ENCODE measurements at regions not wholly inside any gene's neighbourhood (a gene's known extent, or its start where the extent isn't known, plus 50 kb on each side); places are given as distances from the start of the nearest gene placed in this dataset.
"Not testable (repeated sequence)": the region's sequence is repeated elsewhere in the genome, so short reads cannot be mapped to it uniquely, and the experiment has no call there.

GRCh38 chr5:163569284-163569683 lies 63.9 kb downstream of the MAT2B start:
- DNase-seq (ENCODE audit: low spot score) = peak; percentile 27

- no peak for DNase-seq (ENCODE audit: low spot score)
Measured at GRCh38 chr5:163571744-163572143, 66.3 kb downstream of the MAT2B start.

GRCh38 chr5:163574472-163575440 lies 69.3 kb downstream of the MAT2B start:
- DNase-seq (ENCODE audit: low spot score) = no peak

GRCh38 chr5:163578652-163579051 lies 73.2 kb downstream of the MAT2B start:
- DNase-seq (ENCODE audit: low spot score) = no peak

- no peak for DNase-seq (ENCODE audit: low spot score)
Measured at GRCh38 chr5:163579729-163580128, 74.3 kb downstream of the MAT2B start.

- no peak for DNase-seq (ENCODE audit: low spot score)
Measured at GRCh38 chr5:163580516-163580915, 75.1 kb downstream of the MAT2B start.

GRCh38 chr5:163583491-163584153 lies 78.2 kb downstream of the MAT2B start:
- not testable (repeated sequence) for DNase-seq (ENCODE audit: low spot score)

GRCh38 chr5:163585206-163585605 lies 79.8 kb downstream of the MAT2B start:
- no peak for DNase-seq (ENCODE audit: low spot score)

GRCh38 chr5:163586531-163586956 lies 81.1 kb downstream of the MAT2B start:
- DNase-seq (ENCODE audit: low spot score) = no peak

GRCh38 chr5:163594951-163595350 lies 89.5 kb downstream of the MAT2B start:
- DNase-seq (ENCODE audit: low spot score) = no peak

- no peak for DNase-seq (ENCODE audit: low spot score)
Measured at GRCh38 chr5:163595932-163596607, 90.7 kb downstream of the MAT2B start.

- no peak for DNase-seq (ENCODE audit: low spot score)
Measured at GRCh38 chr5:163596608-163597315, 91.3 kb downstream of the MAT2B start.

- DNase-seq (ENCODE audit: low spot score) = no peak
Measured at GRCh38 chr5:163604013-163604412, 98.6 kb downstream of the MAT2B start.

GRCh38 chr5:163607256-163607655 lies 101.8 kb downstream of the MAT2B start:
- no peak for DNase-seq (ENCODE audit: low spot score)

GRCh38 chr5:163608621-163609020 lies 103.2 kb downstream of the MAT2B start:
- no peak for DNase-seq (ENCODE audit: low spot score)

- no peak for DNase-seq (ENCODE audit: low spot score)
Measured at GRCh38 chr5:163609910-163610309, 104.5 kb downstream of the MAT2B start.

GRCh38 chr5:163612358-163613149 lies 107.1 kb downstream of the MAT2B start:
- no peak for DNase-seq (ENCODE audit: low spot score)

- DNase-seq (ENCODE audit: low spot score) = no peak
Measured at GRCh38 chr5:163613150-163613442, 107.7 kb downstream of the MAT2B start.

- DNase-seq (ENCODE audit: low spot score) = no peak
Measured at GRCh38 chr5:163614787-163615186, 109.4 kb downstream of the MAT2B start.

GRCh38 chr5:163619273-163619934 lies 114.0 kb downstream of the MAT2B start:
- DNase-seq (ENCODE audit: low spot score) = no peak

GRCh38 chr5:163619951-163620350 lies 114.5 kb downstream of the MAT2B start:
- no peak for DNase-seq (ENCODE audit: low spot score)
